Erythroblast (primary cell): ENCODE measurements at regions not wholly inside any gene's neighbourhood (a gene's known extent, or its start where the extent isn't known, plus 50 kb on each side); places are given as distances from the start of the nearest gene placed in this dataset.

Experiments
- DNase-seq, 2 experiments: peaks; one replicate each; lab custom pipeline; 2025; lab: John Stamatoyannopoulos, UW
- GATA1 ChIP-seq: IDR thresholded peaks from 2 replicates; pipeline ENCODE4 v1.6.1; 2011; ENCODE audit warnings: low read depth, mild to moderate bottlenecking, control low read depth, low read length, moderate library complexity
- POLR2A ChIP-seq: IDR thresholded peaks from 2 replicates; pipeline ENCODE4 v1.6.1; 2011; ENCODE audit warnings: mild to moderate bottlenecking, low read length

- no peak for TF ChIP-seq GATA1
- TF ChIP-seq POLR2A = no peak
- no peak for DNase-seq
These were observed 236.6 kb downstream of the CCDC59 start for GRCh38 chr12:82121545-82121944.

- TF ChIP-seq POLR2A (no peak), GATA1 (no peak)
- DNase-seq = no peak
These were observed 237.3 kb downstream of the CCDC59 start for GRCh38 chr12:82120901-82121300.

GRCh38 chr12:82109243-82109642, 248.9 kb downstream of the CCDC59 start:
- TF ChIP-seq GATA1 = no peak
- TF ChIP-seq POLR2A = no peak
- no peak for DNase-seq

- TF ChIP-seq POLR2A = no peak
These were observed 249.6 kb downstream of the CCDC59 start for GRCh38 chr12:82108615-82109014.

GRCh38 chr12:82099216-82099615, 259.0 kb downstream of the CCDC59 start:
- DNase-seq = no peak
- TF ChIP-seq GATA1 (no peak), POLR2A (no peak)

More at GRCh38 chr12:82108615-82109014, 249.6 kb downstream of the CCDC59 start:
- DNase-seq = no peak

- TF ChIP-seq POLR2A (no peak), GATA1 (no peak)
- no peak for DNase-seq
These were observed 260.3 kb downstream of the CCDC59 start for GRCh38 chr12:82097877-82098276.

- DNase-seq = no peak
- TF ChIP-seq GATA1 (no peak), POLR2A (no peak)
These were observed 260.7 kb downstream of the CCDC59 start for GRCh38 chr12:82097438-82097837.

GRCh38 chr12:82090165-82090564, 268.0 kb downstream of the CCDC59 start:
- DNase-seq = no peak
- TF ChIP-seq POLR2A = no peak
- no peak for TF ChIP-seq GATA1

- TF ChIP-seq GATA1 (no peak), POLR2A (no peak)
These were observed 268.6 kb downstream of the CCDC59 start for GRCh38 chr12:82089369-82090121.

GRCh38 chr12:82082501-82082900, 275.7 kb downstream of the CCDC59 start:
- no peak for TF ChIP-seq POLR2A
- TF ChIP-seq GATA1 = no peak
- no peak for DNase-seq

More at GRCh38 chr12:82089369-82090121, 268.6 kb downstream of the CCDC59 start:
- no peak for DNase-seq

- DNase-seq = no peak
- no peak for TF ChIP-seq POLR2A
These were observed 288.2 kb downstream of the CCDC59 start for GRCh38 chr12:82069931-82070514.

- DNase-seq = no peak
- TF ChIP-seq GATA1 (no peak), POLR2A (no peak)
These were observed 299.0 kb upstream of the PPFIA2 start for GRCh38 chr12:82058197-82058596.

- DNase-seq = no peak
- no peak for TF ChIP-seq POLR2A
- no peak for TF ChIP-seq GATA1
These were observed 298.6 kb upstream of the PPFIA2 start for GRCh38 chr12:82057770-82058169.

- no peak for DNase-seq
- TF ChIP-seq GATA1 = no peak
- no peak for TF ChIP-seq POLR2A
These were observed 296.2 kb upstream of the PPFIA2 start for GRCh38 chr12:82055391-82055790.

GRCh38 chr12:82054566-82054965, 295.4 kb upstream of the PPFIA2 start:
- TF ChIP-seq POLR2A (no peak), GATA1 (no peak)
- DNase-seq = no peak
